Spleen (tissue), 11 donors: ENCODE measurements at regions not wholly inside any gene's neighbourhood (a gene's known extent, or its start where the extent isn't known, plus 50 kb on each side); places are given as distances from the start of the nearest gene placed in this dataset.

ENCODE experiments used
- DNase-seq: peaks from one replicate; pipeline ENCODE4 v3.0.0-alpha.2; 2020
- H3K27ac ChIP-seq, 8 donors: fragments of 200-600 bp; sonication (generic) in 7 of 8; 1 replicate in 4 of 8; 2 replicates in 4 of 8; pipeline versions ENCODE4 v1.5.0 to v1.8.0; 2016 to 2021; ENCODE audit warnings: inconsistent platforms in 4 of 8, mild to moderate bottlenecking in 4 of 8, moderate library complexity in 1 of 8
- H3K27me3 ChIP-seq, 7 donors: fragments of 200-600 bp; sonication (generic) in 6 of 7; replicated peaks in 1 of 7; 1 replicate in 4 of 7; 2 replicates in 3 of 7; pipeline versions ENCODE4 v1.5.0 to v1.8.0; 2016 to 2021; ENCODE audit warnings: inconsistent platforms in 3 of 7, mild to moderate bottlenecking in 1 of 7
- H3K36me3 ChIP-seq, 6 donors: fragments of 200-600 bp; sonication (generic) in 5 of 6; 1 replicate in 4 of 6; 2 replicates in 2 of 6; pipeline versions ENCODE4 v1.5.0 to v1.8.0; 2016 to 2021; ENCODE audit warnings: inconsistent platforms in 2 of 6
- H3K4me1 ChIP-seq, 6 donors: fragments of 200-600 bp; sonication (generic) in 5 of 6; 1 replicate in 3 of 6; 2 replicates in 3 of 6; pipeline versions ENCODE4 v1.5.0 to v1.8.0; 2016 to 2021; ENCODE audit warnings: inconsistent platforms in 3 of 6
- H3K4me3 ChIP-seq, 8 donors: fragments of 200-600 bp; sonication (generic) in 7 of 8; 1 replicate in 4 of 8; 2 replicates in 4 of 8; pipeline versions ENCODE4 v1.5.0 to v1.8.0; 2016 to 2021; ENCODE audit warnings: inconsistent platforms in 4 of 8, mild to moderate bottlenecking in 4 of 8, moderate library complexity in 2 of 8
- H3K9me3 ChIP-seq, 8 donors: fragments of 200-600 bp; sonication (generic) in 7 of 8; 1 replicate in 4 of 8; 2 replicates in 4 of 8; pipeline versions ENCODE4 v1.5.0 to v1.8.0; 2016 to 2021; ENCODE audit warnings: inconsistent platforms in 4 of 8
- CTCF ChIP-seq, 11 experiments: fragments of 200-600 bp in 7 of 11; fragments of 450-650 bp in 4 of 11; sonication (generic) in 4 of 11; IDR thresholded peaks in 8 of 11; conservative IDR thresholded peaks in 3 of 11; 1 replicate in 7 of 11; 2 replicates in 4 of 11; pipeline versions ENCODE4 v1.4.0 to v1.8.0; 2016 to 2021; ENCODE audit warnings: antibody characterized with exemption in 11 of 11, inconsistent platforms in 4 of 11, mild to moderate bottlenecking in 1 of 11
- POLR2A ChIP-seq, 3 donors: fragments of 450-650 bp; IDR thresholded peaks; one replicate each; pipeline ENCODE4 v1.5.1; 2017; ENCODE audit warnings: antibody characterized with exemption in 3 of 3, mild to moderate bottlenecking in 1 of 3
- POLR2AphosphoS5 ChIP-seq, 3 donors: sonication (generic); formaldehyde crosslinking; IDR thresholded peaks; one replicate each; pipeline ENCODE4 v1.5.1; 2017; ENCODE audit warnings: antibody characterized with exemption in 3 of 3
- WGBS, 5 donors: extraction: QIAGEN DNeasy Blood & Tissue Kit in 3 of 5; methylation state at CpG; one replicate each; pipeline versions ENCODE4 v1.1.5 to v1.1.7; 2013 to 2018; 5-methylcytosine and 5-hydroxymethylcytosine counted together
- intact Hi-C: fragments of 100-400 bp; cut with DNase I; formaldehyde crosslinking; loops from one replicate; pipeline ENCODE4 v1.15.0; 2023; ENCODE audit warnings: low total_unique reads
- donor health status: healthy with polysubstance abuse.
- donor health status: DM: no; HTN: no; CAD: no; lungs with moderate emphysema.
- donor health status: DM: no; HTN: no; CAD: no.
- donor health status: Bipolar disorder and iron deficiency.
- donor health status: healthy.
- donor health status: DM: no; HTN: no; CAD: no.
- donor health status: DM: yes; HTN: yes; CAD: no.

- WGBS, 5 donors = 77 to 84% (median 80%) methylated on average over 9 of the region's 9 CpGs
- Histone ChIP-seq H3K27me3 (no peaks in the 10 kb centered on the region), H3K4me1 (no peaks in the 10 kb centered on the region), H3K9me3 (no peaks in the 10 kb centered on the region), H3K36me3 (no peaks in the 10 kb centered on the region), H3K27ac (no peak overlapping the region), H3K4me3 (no peak overlapping the region)
- intact Hi-C loops = no loop called here
- DNase-seq = no peak
- no peak for TF ChIP-seq POLR2AphosphoS5 (IDR thresholded peaks at IDR 0.05)
- TF ChIP-seq CTCF (IDR thresholded peaks at IDR 0.05 in 8 of 11, conservative IDR thresholded peaks at IDR 0.05 in 3 of 11) = no peak
- no peak for TF ChIP-seq POLR2A (IDR thresholded peaks at IDR 0.05)
Observed at GRCh38 chr2:19125901-19126680, 232.3 kb downstream of the OSR1 start.

- 60 to 88% (median 83%) methylated on average over 5 of the region's 5 CpGs for WGBS, 5 donors
- intact Hi-C loops = no loop called here
- TF ChIP-seq POLR2A (IDR thresholded peaks at IDR 0.05) = no peak
- no peak for TF ChIP-seq POLR2AphosphoS5 (IDR thresholded peaks at IDR 0.05)
- no peak for TF ChIP-seq CTCF (IDR thresholded peaks at IDR 0.05 in 8 of 11, conservative IDR thresholded peaks at IDR 0.05 in 3 of 11)
Observed at GRCh38 chr2:19124135-19124534, 234.3 kb downstream of the OSR1 start.

GRCh38 chr2:19123556-19123955 lies 234.9 kb downstream of the OSR1 start:
- Histone ChIP-seq H3K4me1 (no peaks in the 10 kb centered on the region), H3K36me3 (no peaks in the 10 kb centered on the region), H3K9me3 (no peaks in the 10 kb centered on the region), H3K4me3 (no peak overlapping the region), H3K27me3 (no peaks in the 10 kb centered on the region), H3K27ac (no peak overlapping the region)
- WGBS, 5 donors = 66 to 92% (median 71%) methylated on average over 2 of the region's 2 CpGs
- no peak for DNase-seq
- TF ChIP-seq POLR2AphosphoS5 (IDR thresholded peaks at IDR 0.05) = no peak
- TF ChIP-seq POLR2A (IDR thresholded peaks at IDR 0.05) = no peak
- TF ChIP-seq CTCF (IDR thresholded peaks at IDR 0.05 in 8 of 11, conservative IDR thresholded peaks at IDR 0.05 in 3 of 11) = no peak
- intact Hi-C loops = no loop called here

More at GRCh38 chr2:19124135-19124534, 234.3 kb downstream of the OSR1 start:
- no peak overlapping the region for H3K4me3 ChIP-seq
- H3K4me1 ChIP-seq = no peaks in the 10 kb centered on the region
- no peak overlapping the region for H3K27ac ChIP-seq
- H3K36me3 ChIP-seq = no peaks in the 10 kb centered on the region
- no peak for DNase-seq
- H3K9me3 ChIP-seq = no peaks in the 10 kb centered on the region
- H3K27me3 ChIP-seq = no peaks in the 10 kb centered on the region

GRCh38 chr2:19122220-19122619 lies 236.2 kb downstream of the OSR1 start:
- 66 to 88% (median 70%) methylated on average over 1 of the region's 1 CpG for WGBS, 5 donors
- no peak for DNase-seq
- H3K9me3 ChIP-seq = no peaks in the 10 kb centered on the region
- no peaks in the 10 kb centered on the region for H3K4me1 ChIP-seq
- TF ChIP-seq POLR2A (IDR thresholded peaks at IDR 0.05) (no peak), CTCF (IDR thresholded peaks at IDR 0.05 in 8 of 11, conservative IDR thresholded peaks at IDR 0.05 in 3 of 11) (no peak), POLR2AphosphoS5 (IDR thresholded peaks at IDR 0.05) (no peak)
- no peak overlapping the region for H3K4me3 ChIP-seq
- no peak overlapping the region for H3K27ac ChIP-seq
- intact Hi-C loops = no loop called here
- no peaks in the 10 kb centered on the region for H3K27me3 ChIP-seq
- H3K36me3 ChIP-seq = no peaks in the 10 kb centered on the region
